ENCODE measurements at regions not wholly inside any gene's neighbourhood (a gene's known extent, or its start where the extent isn't known, plus 50 kb on each side); places are given as distances from the start of the nearest gene placed in this dataset.

GRCh38 chr14:44372231-44372630, 134.9 kb downstream of the FSCB start:
- in situ Hi-C loops (cut with HindIII; ENCODE audit: low pct_ligation_motif_present, low sequenced_read_pairs): no loop called here
- no peak overlapping the region for H3K27ac ChIP-seq
- no peak for TF ChIP-seq CTCF (IDR thresholded peaks at IDR 0.05; ENCODE audit: low read depth, low read length, missing control alignments)
- DNase-seq: no peak
- no peaks in the 10 kb centered on the region for H3K36me3 ChIP-seq (replicated peaks)
- no peak overlapping the region for H3K4me3 ChIP-seq (ENCODE audit: low read depth, low read length)
- no peaks in the 10 kb centered on the region for H3K27me3 ChIP-seq (replicated peaks)

- in situ Hi-C loops (cut with HindIII; ENCODE audit: low pct_ligation_motif_present, low sequenced_read_pairs): no loop called here
- TF ChIP-seq CTCF (IDR thresholded peaks at IDR 0.05; ENCODE audit: low read depth, low read length, missing control alignments): no peak
- no peaks in the 10 kb centered on the region for H3K36me3 ChIP-seq (replicated peaks)
- no peaks in the 10 kb centered on the region for H3K27me3 ChIP-seq (replicated peaks)
- no peak for DNase-seq
- no peak overlapping the region for H3K27ac ChIP-seq
- H3K4me3 ChIP-seq (ENCODE audit: low read depth, low read length): no peak overlapping the region
These were observed 136.4 kb downstream of the FSCB start for GRCh38 chr14:44370727-44371126.

DNA sequence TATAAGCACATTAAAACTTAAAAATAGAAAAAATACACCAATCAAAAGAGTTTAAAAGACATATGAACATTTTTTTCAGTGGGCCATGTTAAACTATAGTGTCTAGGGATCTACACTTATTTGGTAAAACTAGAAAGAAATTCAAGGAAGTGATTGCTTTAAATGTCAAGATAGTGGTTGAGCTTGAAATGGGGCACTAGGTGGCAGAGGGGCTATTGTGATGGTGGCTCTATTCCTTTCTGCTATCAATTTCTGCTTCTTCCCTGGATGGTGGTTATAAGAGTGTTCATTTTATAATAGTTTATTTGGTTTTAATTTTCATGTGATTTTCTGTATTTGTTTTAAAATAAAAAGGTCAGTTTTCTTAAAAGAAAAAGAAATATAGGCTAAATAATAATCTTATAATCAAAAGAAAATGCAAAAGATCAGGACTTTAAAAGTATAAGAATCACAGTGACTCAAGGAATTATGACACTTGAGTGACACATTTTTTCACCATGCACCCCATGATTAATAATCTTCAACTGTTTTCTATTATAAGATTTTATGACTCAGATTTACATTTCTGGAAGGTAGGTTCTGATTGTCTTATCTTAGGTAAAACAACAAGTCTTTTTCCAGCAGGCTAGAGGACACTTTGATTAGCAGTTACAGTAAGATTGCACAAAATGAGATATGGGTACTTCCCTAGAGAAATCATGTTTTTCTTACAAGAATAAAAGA, 137.5 kb downstream of the FSCB start:
- no peak for TF ChIP-seq CTCF (IDR thresholded peaks at IDR 0.05; ENCODE audit: low read depth, low read length, missing control alignments)
- no peak for DNase-seq
- Histone ChIP-seq H3K36me3 (replicated peaks) (no peaks in the 10 kb centered on the region), H3K4me3 (ENCODE audit: low read depth, low read length) (no peak overlapping the region), H3K27me3 (replicated peaks) (no peaks in the 10 kb centered on the region), H3K27ac (no peak overlapping the region)
- in situ Hi-C loops (cut with HindIII; ENCODE audit: low pct_ligation_motif_present, low sequenced_read_pairs): no loop called here

GRCh38 chr14:44361083-44361482, 146.0 kb downstream of the FSCB start:
- no peak for DNase-seq
- no peak for TF ChIP-seq CTCF (IDR thresholded peaks at IDR 0.05; ENCODE audit: low read depth, low read length, missing control alignments)
- no peaks in the 10 kb centered on the region for H3K27me3 ChIP-seq (replicated peaks)
- in situ Hi-C loops (cut with HindIII; ENCODE audit: low pct_ligation_motif_present, low sequenced_read_pairs): no loop called here
- H3K36me3 ChIP-seq (replicated peaks): no peaks in the 10 kb centered on the region
- H3K4me3 ChIP-seq (ENCODE audit: low read depth, low read length): no peak overlapping the region
- no peak overlapping the region for H3K27ac ChIP-seq

- in situ Hi-C loops (cut with HindIII; ENCODE audit: low pct_ligation_motif_present, low sequenced_read_pairs): no loop called here
- no peaks in the 10 kb centered on the region for H3K27me3 ChIP-seq (replicated peaks)
- no peak for DNase-seq
- no peaks in the 10 kb centered on the region for H3K36me3 ChIP-seq (replicated peaks)
- no peak overlapping the region for H3K27ac ChIP-seq
- no peak for TF ChIP-seq CTCF (IDR thresholded peaks at IDR 0.05; ENCODE audit: low read depth, low read length, missing control alignments)
- H3K4me3 ChIP-seq (ENCODE audit: low read depth, low read length): no peak overlapping the region
These were observed 153.3 kb downstream of the FSCB start for GRCh38 chr14:44353805-44354204.

DNA sequence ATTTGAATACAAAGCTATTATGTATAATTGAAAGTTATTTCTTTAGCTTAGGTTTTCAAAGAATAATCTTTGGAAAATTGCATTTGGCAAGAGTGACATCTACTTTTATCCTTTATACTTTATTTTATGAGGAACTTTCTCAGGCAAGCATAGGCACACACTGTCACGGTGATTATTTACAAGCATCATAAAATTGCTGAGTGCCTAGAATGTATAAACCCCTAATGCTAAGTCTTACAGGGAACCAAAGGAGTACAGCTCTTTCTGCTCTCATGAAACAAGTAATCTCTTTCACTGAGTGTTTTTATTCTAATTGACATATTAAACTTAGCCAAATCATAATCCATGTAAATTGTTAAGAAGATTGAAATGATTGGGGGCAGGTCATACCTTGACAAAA, 154.9 kb downstream of the FSCB start:
- in situ Hi-C loops (cut with HindIII; ENCODE audit: low pct_ligation_motif_present, low sequenced_read_pairs): no loop called here
- DNase-seq: no peak
- no peaks in the 10 kb centered on the region for H3K27me3 ChIP-seq (replicated peaks)
- no peak overlapping the region for H3K4me3 ChIP-seq (ENCODE audit: low read depth, low read length)
- H3K36me3 ChIP-seq (replicated peaks): no peaks in the 10 kb centered on the region
- TF ChIP-seq CTCF (IDR thresholded peaks at IDR 0.05; ENCODE audit: low read depth, low read length, missing control alignments): no peak
- H3K27ac ChIP-seq: no peak overlapping the region
